AG04449 (cell line): ENCODE measurements at regions not wholly inside any gene's neighbourhood (a gene's known extent, or its start where the extent isn't known, plus 50 kb on each side); places are given as distances from the start of the nearest gene placed in this dataset.
"Not testable (repeated sequence)": the region's sequence is repeated elsewhere in the genome, so short reads cannot be mapped to it uniquely, and the experiment has no call there.

Experiments used
- CTCF ChIA-PET: fragments of 350-600 bp; formaldehyde crosslinking; extraction: SDS; loops from one replicate; lab custom pipeline; 2021; ENCODE audit warnings: antibody characterized with exemption; lab: Yijun Ruan, JAX
- POLR2A ChIA-PET: fragments of 400-600, 350-600 bp; formaldehyde crosslinking; extraction: SDS; loops from one replicate; lab custom pipeline; 2020; ENCODE audit warnings: antibody characterized with exemption, inconsistent platforms; lab: Yijun Ruan, JAX
- DNase-seq: peaks from one replicate; pipeline ENCODE4 v3.0.0-alpha.2; 2010; ENCODE audit warnings: low read depth, low spot score
- H3K4me3 ChIP-seq: 2 replicates; pipeline ENCODE4 v1.5.1; 2011; ENCODE audit warnings: low read depth, mild to moderate bottlenecking, control low read depth, low read length
- CTCF ChIP-seq: IDR thresholded peaks from one replicate; pipeline ENCODE4 v1.5.1; 2011; ENCODE audit warnings: mild to moderate bottlenecking, moderate library complexity, low read length, control low read depth, inconsistent platforms; ENCODE audit not compliant: insufficient read depth; ENCODE audit errors: missing control alignments

- DNase-seq, result no peak
- ChIA-PET POLR2A (no interaction called here), CTCF (no interaction called here)
- H3K4me3 ChIP-seq, result no peak overlapping the region
- TF ChIP-seq CTCF, result no peak
Measured at GRCh38 chr5:7157083-7157482, 238.9 kb upstream of the ADCY2 start.

GRCh38 chr5:7169240-7169878, 226.6 kb upstream of the ADCY2 start:
- DNase-seq, result no peak
- H3K4me3 ChIP-seq, result no peak overlapping the region
- POLR2A ChIA-PET, result no interaction called here
- no peak for TF ChIP-seq CTCF
- CTCF ChIA-PET, result no interaction called here

- H3K4me3 ChIP-seq, DNase-seq, POLR2A ChIA-PET, CTCF ChIA-PET: not testable (repeated sequence)
Measured at GRCh38 chr5:7170785-7171184, 225.2 kb upstream of the ADCY2 start.

- DNase-seq, result no peak
- CTCF ChIA-PET, result no interaction called here
- H3K4me3 ChIP-seq, result no peak overlapping the region
- TF ChIP-seq CTCF, result no peak
- POLR2A ChIA-PET, result no interaction called here
Measured at GRCh38 chr5:7179364-7179763, 216.6 kb upstream of the ADCY2 start.

GRCh38 chr5:7181841-7182240, 214.1 kb upstream of the ADCY2 start:
- CTCF ChIA-PET, result no interaction called here
- no peak for TF ChIP-seq CTCF
- POLR2A ChIA-PET, result no interaction called here
- no peak for DNase-seq
- H3K4me3 ChIP-seq, result no peak overlapping the region

GRCh38 chr5:7185742-7186141, 210.2 kb upstream of the ADCY2 start:
- ChIA-PET CTCF (no interaction called here), POLR2A (no interaction called here)
- no peak for TF ChIP-seq CTCF

GRCh38 chr5:7186818-7187217, 209.1 kb upstream of the ADCY2 start:
- ChIA-PET POLR2A (no interaction called here), CTCF (no interaction called here)
- no peak overlapping the region for H3K4me3 ChIP-seq
- TF ChIP-seq CTCF, result no peak
- DNase-seq, result no peak

More at GRCh38 chr5:7185742-7186141, 210.2 kb upstream of the ADCY2 start:
- no peak overlapping the region for H3K4me3 ChIP-seq
- DNase-seq, result no peak
